Thyroid gland (tissue), 4 donors: ENCODE measurements at regions not wholly inside any gene's neighbourhood (a gene's known extent, or its start where the extent isn't known, plus 50 kb on each side); places are given as distances from the start of the nearest gene placed in this dataset.

Experiments used
- POLR2A ChIP-seq, 2 donors: fragments of 450-650 bp; IDR thresholded peaks; one replicate each; pipeline ENCODE4 v1.6.1; 2017; ENCODE audit warnings: antibody characterized with exemption in 2 of 2, mild to moderate bottlenecking in 2 of 2, moderate library complexity in 1 of 2
- TF ChIP-seq, protein P1 (sequence below), 6 experiments: fragments of 200-600 bp in 3 of 6; fragments of 450-650 bp in 3 of 6; sonication (generic) in 3 of 6; IDR thresholded peaks; one replicate each; pipeline ENCODE4 v1.5.1; 2016 to 2019; ENCODE audit warnings: antibody characterized with exemption in 6 of 6, mild to moderate bottlenecking in 2 of 6, inconsistent platforms in 1 of 6, moderate library complexity in 1 of 6

DNA sequence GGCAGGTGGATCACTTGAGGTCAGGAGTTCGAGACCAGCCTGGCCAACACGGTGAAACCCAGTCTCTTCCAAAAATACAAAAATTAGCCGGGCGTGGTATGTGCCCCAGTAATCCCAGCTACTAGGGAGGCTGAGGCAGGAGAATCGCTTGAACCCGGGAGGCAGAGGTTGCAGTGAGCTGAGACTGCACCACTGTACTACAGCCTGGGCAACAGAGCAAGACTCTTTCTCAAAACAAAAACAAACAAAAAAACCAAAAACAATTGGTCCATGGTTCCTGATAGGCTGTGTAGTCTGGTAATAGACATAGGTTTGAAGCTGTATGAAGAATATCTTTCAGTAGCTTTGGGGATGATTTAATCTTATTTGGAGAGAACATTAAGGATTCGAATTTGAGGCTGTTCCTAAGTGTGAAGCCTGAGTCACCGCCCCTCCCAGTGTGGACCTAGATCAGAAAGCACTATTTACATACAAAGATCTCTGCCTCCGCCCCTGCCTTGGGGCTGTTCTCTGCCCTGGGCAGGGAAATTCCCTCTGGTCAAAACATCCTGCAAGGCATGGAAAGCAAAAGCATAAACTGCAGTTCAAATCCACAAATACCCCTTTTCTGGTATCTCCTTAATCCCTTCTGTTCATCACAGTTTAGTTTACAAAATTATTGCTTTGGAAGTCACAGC, 52.8 kb upstream of the PMAIP1 start:
- TF ChIP-seq, protein P1, sequence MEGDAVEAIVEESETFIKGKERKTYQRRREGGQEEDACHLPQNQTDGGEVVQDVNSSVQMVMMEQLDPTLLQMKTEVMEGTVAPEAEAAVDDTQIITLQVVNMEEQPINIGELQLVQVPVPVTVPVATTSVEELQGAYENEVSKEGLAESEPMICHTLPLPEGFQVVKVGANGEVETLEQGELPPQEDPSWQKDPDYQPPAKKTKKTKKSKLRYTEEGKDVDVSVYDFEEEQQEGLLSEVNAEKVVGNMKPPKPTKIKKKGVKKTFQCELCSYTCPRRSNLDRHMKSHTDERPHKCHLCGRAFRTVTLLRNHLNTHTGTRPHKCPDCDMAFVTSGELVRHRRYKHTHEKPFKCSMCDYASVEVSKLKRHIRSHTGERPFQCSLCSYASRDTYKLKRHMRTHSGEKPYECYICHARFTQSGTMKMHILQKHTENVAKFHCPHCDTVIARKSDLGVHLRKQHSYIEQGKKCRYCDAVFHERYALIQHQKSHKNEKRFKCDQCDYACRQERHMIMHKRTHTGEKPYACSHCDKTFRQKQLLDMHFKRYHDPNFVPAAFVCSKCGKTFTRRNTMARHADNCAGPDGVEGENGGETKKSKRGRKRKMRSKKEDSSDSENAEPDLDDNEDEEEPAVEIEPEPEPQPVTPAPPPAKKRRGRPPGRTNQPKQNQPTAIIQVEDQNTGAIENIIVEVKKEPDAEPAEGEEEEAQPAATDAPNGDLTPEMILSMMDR (IDR thresholded peaks at IDR 0.05) = no peak
- no peak for TF ChIP-seq POLR2A (IDR thresholded peaks at IDR 0.05)
